Stomach (tissue), 4 donors: ENCODE measurements at regions not wholly inside any gene's neighbourhood (a gene's known extent, or its start where the extent isn't known, plus 50 kb on each side); places are given as distances from the start of the nearest gene placed in this dataset.

Experiments used
- CTCF ChIP-seq, 7 experiments: fragments of 450-650 bp in 4 of 7; fragments of 200-600 bp in 3 of 7; sonication (generic) in 3 of 7; IDR thresholded peaks; one replicate each; pipeline ENCODE4 v1.5.1; 2016 to 2019; ENCODE audit warnings: antibody characterized with exemption in 7 of 7, control low read depth in 2 of 7, mild to moderate bottlenecking in 1 of 7
- POLR2AphosphoS5 ChIP-seq, 3 donors: sonication (generic); formaldehyde crosslinking; IDR thresholded peaks; one replicate each; pipeline ENCODE4 v1.6.1; 2016; ENCODE audit warnings: antibody characterized with exemption in 3 of 3

DNA sequence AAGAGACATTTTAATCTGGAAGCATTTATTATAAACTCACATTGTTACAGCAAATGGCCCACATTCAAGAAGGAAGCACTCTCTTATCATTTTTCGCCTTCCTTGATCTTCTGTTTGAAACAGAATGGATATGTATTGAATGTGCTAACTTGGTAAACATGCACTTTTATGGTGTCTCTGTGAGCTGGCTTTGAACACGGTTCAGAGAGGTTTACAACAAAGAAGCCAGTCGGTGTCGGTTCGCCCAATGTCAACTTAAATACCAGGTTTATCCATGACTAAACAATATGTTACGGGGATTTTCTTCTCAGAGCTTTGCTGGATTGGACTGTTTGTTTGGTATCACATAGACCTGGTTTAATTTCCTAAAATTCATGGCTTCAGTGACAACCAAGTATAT lies 226.4 kb downstream of the TGFB2 start:
- TF ChIP-seq CTCF (IDR thresholded peaks at IDR 0.05) (no peak), POLR2AphosphoS5 (IDR thresholded peaks at IDR 0.05) (no peak)
